HL-60 (cell line): ENCODE measurements at regions not wholly inside any gene's neighbourhood (a gene's known extent, or its start where the extent isn't known, plus 50 kb on each side); places are given as distances from the start of the nearest gene placed in this dataset.

ENCODE experiments used
- GABPA ChIP-seq: IDR thresholded peaks from 2 replicates; pipeline ENCODE4 v1.6.1; 2012; ENCODE audit warnings: low read depth
- POLR2AphosphoS5 ChIP-seq: IDR thresholded peaks from 2 replicates; pipeline ENCODE4 v1.6.1; 2012; ENCODE audit warnings: low read depth
- SPI1 ChIP-seq: IDR thresholded peaks from 2 replicates; pipeline ENCODE4 v1.6.1; 2012; ENCODE audit warnings: low read depth, mild to moderate bottlenecking, borderline replicate concordance
- TF ChIP-seq, protein P1 (sequence below): IDR thresholded peaks from one replicate; pipeline ENCODE4 v1.5.1; 2011; ENCODE audit warnings: low read length, control low read depth, inconsistent platforms; ENCODE audit not compliant: insufficient read depth
- TF ChIP-seq, protein P2 (sequence below): IDR thresholded peaks from 2 replicates; pipeline ENCODE4 v1.6.1; 2012; ENCODE audit warnings: low read depth; ENCODE audit not compliant: insufficient replicate concordance

DNA sequence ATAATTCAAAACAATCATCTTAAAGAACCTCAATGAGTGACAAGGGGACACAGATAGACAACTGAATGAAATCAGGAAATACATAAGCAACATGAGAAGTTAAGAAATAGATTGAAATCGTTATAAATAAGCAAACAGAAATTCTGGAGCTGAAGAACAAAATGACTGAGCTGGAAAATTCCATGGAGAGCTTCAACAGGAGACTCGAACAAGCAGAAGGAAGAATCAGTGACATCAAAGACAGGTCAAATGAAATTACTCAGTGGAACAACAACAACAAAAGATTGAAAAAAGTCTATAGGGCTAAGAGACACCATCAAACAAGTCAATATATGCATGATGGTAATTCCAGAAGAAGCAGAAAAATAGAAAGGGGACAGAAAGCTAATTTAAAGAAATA lies 89.5 kb upstream of the ALKAL2 start:
- TF ChIP-seq, protein P1, sequence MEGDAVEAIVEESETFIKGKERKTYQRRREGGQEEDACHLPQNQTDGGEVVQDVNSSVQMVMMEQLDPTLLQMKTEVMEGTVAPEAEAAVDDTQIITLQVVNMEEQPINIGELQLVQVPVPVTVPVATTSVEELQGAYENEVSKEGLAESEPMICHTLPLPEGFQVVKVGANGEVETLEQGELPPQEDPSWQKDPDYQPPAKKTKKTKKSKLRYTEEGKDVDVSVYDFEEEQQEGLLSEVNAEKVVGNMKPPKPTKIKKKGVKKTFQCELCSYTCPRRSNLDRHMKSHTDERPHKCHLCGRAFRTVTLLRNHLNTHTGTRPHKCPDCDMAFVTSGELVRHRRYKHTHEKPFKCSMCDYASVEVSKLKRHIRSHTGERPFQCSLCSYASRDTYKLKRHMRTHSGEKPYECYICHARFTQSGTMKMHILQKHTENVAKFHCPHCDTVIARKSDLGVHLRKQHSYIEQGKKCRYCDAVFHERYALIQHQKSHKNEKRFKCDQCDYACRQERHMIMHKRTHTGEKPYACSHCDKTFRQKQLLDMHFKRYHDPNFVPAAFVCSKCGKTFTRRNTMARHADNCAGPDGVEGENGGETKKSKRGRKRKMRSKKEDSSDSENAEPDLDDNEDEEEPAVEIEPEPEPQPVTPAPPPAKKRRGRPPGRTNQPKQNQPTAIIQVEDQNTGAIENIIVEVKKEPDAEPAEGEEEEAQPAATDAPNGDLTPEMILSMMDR: no peak
- TF ChIP-seq, protein P2, sequence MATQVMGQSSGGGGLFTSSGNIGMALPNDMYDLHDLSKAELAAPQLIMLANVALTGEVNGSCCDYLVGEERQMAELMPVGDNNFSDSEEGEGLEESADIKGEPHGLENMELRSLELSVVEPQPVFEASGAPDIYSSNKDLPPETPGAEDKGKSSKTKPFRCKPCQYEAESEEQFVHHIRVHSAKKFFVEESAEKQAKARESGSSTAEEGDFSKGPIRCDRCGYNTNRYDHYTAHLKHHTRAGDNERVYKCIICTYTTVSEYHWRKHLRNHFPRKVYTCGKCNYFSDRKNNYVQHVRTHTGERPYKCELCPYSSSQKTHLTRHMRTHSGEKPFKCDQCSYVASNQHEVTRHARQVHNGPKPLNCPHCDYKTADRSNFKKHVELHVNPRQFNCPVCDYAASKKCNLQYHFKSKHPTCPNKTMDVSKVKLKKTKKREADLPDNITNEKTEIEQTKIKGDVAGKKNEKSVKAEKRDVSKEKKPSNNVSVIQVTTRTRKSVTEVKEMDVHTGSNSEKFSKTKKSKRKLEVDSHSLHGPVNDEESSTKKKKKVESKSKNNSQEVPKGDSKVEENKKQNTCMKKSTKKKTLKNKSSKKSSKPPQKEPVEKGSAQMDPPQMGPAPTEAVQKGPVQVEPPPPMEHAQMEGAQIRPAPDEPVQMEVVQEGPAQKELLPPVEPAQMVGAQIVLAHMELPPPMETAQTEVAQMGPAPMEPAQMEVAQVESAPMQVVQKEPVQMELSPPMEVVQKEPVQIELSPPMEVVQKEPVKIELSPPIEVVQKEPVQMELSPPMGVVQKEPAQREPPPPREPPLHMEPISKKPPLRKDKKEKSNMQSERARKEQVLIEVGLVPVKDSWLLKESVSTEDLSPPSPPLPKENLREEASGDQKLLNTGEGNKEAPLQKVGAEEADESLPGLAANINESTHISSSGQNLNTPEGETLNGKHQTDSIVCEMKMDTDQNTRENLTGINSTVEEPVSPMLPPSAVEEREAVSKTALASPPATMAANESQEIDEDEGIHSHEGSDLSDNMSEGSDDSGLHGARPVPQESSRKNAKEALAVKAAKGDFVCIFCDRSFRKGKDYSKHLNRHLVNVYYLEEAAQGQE: no peak
- TF ChIP-seq POLR2AphosphoS5 (no peak), GABPA (no peak), SPI1 (no peak)
